GM23248 (cell line): ENCODE measurements at regions not wholly inside any gene's neighbourhood (a gene's known extent, or its start where the extent isn't known, plus 50 kb on each side); places are given as distances from the start of the nearest gene placed in this dataset.

Experiments used
- EZH2 ChIP-seq: fragments of 200-600 bp; sonication (generic); IDR thresholded peaks from 2 replicates; pipeline ENCODE4 v1.6.1; 2018; ENCODE audit warnings: antibody characterized with exemption, mild to moderate bottlenecking; ENCODE audit not compliant: insufficient read depth, poor library complexity, severe bottlenecking
- EZH2phosphoT487 ChIP-seq: fragments of 200-600 bp; sonication (generic); IDR thresholded peaks from 2 replicates; pipeline ENCODE4 v1.6.1; 2018; ENCODE audit warnings: antibody characterized with exemption, moderate library complexity, mild to moderate bottlenecking, low read depth; ENCODE audit not compliant: insufficient read depth

DNA sequence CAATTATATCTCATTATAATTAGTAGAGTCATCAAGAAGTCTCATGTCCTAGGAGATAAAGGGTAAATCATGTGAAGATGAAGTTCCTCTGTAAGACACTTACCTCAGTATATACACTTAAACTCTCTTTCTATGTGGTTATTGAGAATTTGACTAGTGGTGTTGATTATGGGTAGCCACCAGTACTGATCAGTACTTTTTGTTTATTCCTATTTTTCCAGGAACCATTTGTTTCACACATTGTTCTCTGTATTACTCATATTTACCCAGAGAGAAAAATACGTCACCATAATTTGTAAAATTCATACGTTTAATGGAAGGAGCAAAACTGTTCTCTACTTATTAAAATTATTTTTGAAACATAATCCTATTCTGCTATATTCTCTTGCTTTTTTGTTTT lies 55.8 kb upstream of the PRDM8 start:
- TF ChIP-seq EZH2 (no peak), EZH2phosphoT487 (no peak)
